Uterus (tissue), 2 donors: ENCODE measurements at regions not wholly inside any gene's neighbourhood (a gene's known extent, or its start where the extent isn't known, plus 50 kb on each side); places are given as distances from the start of the nearest gene placed in this dataset.

Experiments
- POLR2A ChIP-seq, 2 donors: fragments of 450-650 bp; IDR thresholded peaks; one replicate each; pipeline ENCODE4 v1.6.1; 2016; ENCODE audit warnings: antibody characterized with exemption in 2 of 2, mild to moderate bottlenecking in 1 of 2, moderate library complexity in 1 of 2
- TF ChIP-seq, protein P1 (sequence below), 4 experiments: fragments of 200-600 bp in 2 of 4; fragments of 450-650 bp in 2 of 4; sonication (generic) in 2 of 4; IDR thresholded peaks; one replicate each; pipeline ENCODE4 v1.5.1; 2016 to 2019; ENCODE audit warnings: antibody characterized with exemption in 4 of 4, mild to moderate bottlenecking in 2 of 4, moderate library complexity in 1 of 4

DNA sequence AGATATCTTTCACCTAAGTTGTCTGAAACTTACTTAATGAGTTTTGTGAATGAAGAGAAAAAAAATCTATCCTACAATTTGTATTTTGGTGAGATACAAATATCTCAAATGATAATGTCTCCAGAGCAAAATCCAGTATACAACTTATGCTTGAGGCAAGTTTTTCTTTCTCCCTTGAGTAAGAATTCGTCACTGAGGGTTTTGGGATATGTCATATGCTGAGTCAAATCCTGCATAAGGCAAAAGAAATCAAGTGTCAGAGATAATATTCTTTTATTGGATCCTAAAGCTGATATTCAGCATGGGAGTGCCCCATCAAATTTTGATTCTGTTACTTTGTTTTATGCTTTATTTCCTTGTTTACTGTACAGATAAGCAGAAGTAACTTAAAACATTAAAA is 1308.6 kb downstream of the ARAP2 start:
- no peak for TF ChIP-seq POLR2A (IDR thresholded peaks at IDR 0.05)
- TF ChIP-seq, protein P1, sequence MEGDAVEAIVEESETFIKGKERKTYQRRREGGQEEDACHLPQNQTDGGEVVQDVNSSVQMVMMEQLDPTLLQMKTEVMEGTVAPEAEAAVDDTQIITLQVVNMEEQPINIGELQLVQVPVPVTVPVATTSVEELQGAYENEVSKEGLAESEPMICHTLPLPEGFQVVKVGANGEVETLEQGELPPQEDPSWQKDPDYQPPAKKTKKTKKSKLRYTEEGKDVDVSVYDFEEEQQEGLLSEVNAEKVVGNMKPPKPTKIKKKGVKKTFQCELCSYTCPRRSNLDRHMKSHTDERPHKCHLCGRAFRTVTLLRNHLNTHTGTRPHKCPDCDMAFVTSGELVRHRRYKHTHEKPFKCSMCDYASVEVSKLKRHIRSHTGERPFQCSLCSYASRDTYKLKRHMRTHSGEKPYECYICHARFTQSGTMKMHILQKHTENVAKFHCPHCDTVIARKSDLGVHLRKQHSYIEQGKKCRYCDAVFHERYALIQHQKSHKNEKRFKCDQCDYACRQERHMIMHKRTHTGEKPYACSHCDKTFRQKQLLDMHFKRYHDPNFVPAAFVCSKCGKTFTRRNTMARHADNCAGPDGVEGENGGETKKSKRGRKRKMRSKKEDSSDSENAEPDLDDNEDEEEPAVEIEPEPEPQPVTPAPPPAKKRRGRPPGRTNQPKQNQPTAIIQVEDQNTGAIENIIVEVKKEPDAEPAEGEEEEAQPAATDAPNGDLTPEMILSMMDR (IDR thresholded peaks at IDR 0.05), result no peak
